K562 (cell line): ENCODE measurements at regions not wholly inside any gene's neighbourhood (a gene's known extent, or its start where the extent isn't known, plus 50 kb on each side); places are given as distances from the start of the nearest gene placed in this dataset.

Experiments used
- ATAC-seq: fragments of 200-7000 bp; cut with Tn5 transposase; 3 replicates; pipeline ENCODE4 v1.9.1; 2020; ENCODE audit warnings: moderate library complexity
- BruUV-seq: library from RNA; stranded (reverse); fragments of 400-500 nt; replicated peaks from 2 replicates; lab custom pipeline; 2021; lab: Mats Ljungman, UMichigan
- CTCF ChIA-PET: fragments of 300-600 bp; formaldehyde crosslinking; extraction: SDS; loops from one replicate; lab custom pipeline; 2021; ENCODE audit warnings: low intra/inter-chr PET ratio; lab: Yijun Ruan, JAX
- POLR2A ChIA-PET: fragments of 300-600, 350-650 bp; sonication (Branson Sonifier 250); formaldehyde crosslinking; extraction: SDS; loops from one replicate; lab custom pipeline; 2021; ENCODE audit warnings: antibody characterized with exemption, inconsistent platforms; lab: Yijun Ruan, JAX
- DNase-seq, 4 experiments: peaks; one replicate each; pipeline versions ENCODE4 v3.0.0 to v3.0.0-alpha.2; 2011 to 2018; ENCODE audit warnings: low spot score in 3 of 4, mixed read lengths in 3 of 4; ENCODE audit errors: extremely low read depth in 1 of 4
- FAIRE-seq: peaks from 2 replicates; lab custom pipeline; 2011; peaks lifted over from hg19 to GRCh38; lab: Jason Lieb, UNC
- H2AFZ ChIP-seq: 2 replicates; pipeline ENCODE4 v1.6.0; 2011; ENCODE audit warnings: low read depth, low read length, control low read depth, inconsistent platforms
- H3K27ac ChIP-seq: fragments of 200-600 bp; 3 replicates; pipeline ENCODE4 v1.8.0; 2011; ENCODE audit warnings: low read depth, mild to moderate bottlenecking, control low read depth, inconsistent platforms, low read length, moderate library complexity, mixed read lengths; ENCODE audit errors: extremely low read depth
- H3K27me3 ChIP-seq, 2 experiments: fragments of 300-600 bp in 1 of 2; 2 replicates in 1 of 2; 3 replicates in 1 of 2; pipeline versions ENCODE4 v1.6.0 to v1.8.0; 2011; ENCODE audit warnings: inconsistent platforms in 2 of 2, low read length in 2 of 2, mild to moderate bottlenecking in 1 of 2, mixed read lengths in 1 of 2, moderate library complexity in 1 of 2; ENCODE audit not compliant: control insufficient read depth in 2 of 2, insufficient read depth in 2 of 2
- H3K36me3 ChIP-seq: fragments of 300-600 bp; 3 replicates; pipeline ENCODE4 v1.8.0; 2011; ENCODE audit warnings: mild to moderate bottlenecking, low read length, inconsistent platforms; ENCODE audit not compliant: control insufficient read depth, insufficient read depth
- H3K4me1 ChIP-seq, 2 experiments: fragments of 200-600 bp in 1 of 2; replicated peaks in 1 of 2; 2 replicates in 1 of 2; 3 replicates in 1 of 2; pipeline versions ENCODE4 v1.5.1 to v1.8.0; 2011; ENCODE audit warnings: inconsistent platforms in 2 of 2, low read length in 2 of 2, mild to moderate bottlenecking in 1 of 2, mixed read lengths in 1 of 2, moderate library complexity in 1 of 2; ENCODE audit not compliant: control insufficient read depth in 2 of 2, insufficient read depth in 2 of 2
- H3K4me2 ChIP-seq: 2 replicates; pipeline ENCODE4 v1.6.1; 2011; ENCODE audit warnings: low read length, control low read depth, inconsistent platforms, mixed read lengths; ENCODE audit not compliant: insufficient read depth
- H3K4me3 ChIP-seq: fragments of 200-600 bp; sonication (generic), shearing (Covaris generic); 2 replicates; pipeline ENCODE4 v1.5.1; 2016; ENCODE audit warnings: control low read depth, inconsistent platforms
- H3K79me2 ChIP-seq: fragments of 200-600 bp; 3 replicates; pipeline ENCODE4 v1.8.0; 2011; ENCODE audit warnings: low read length, inconsistent platforms; ENCODE audit not compliant: control insufficient read depth, insufficient read depth
- H3K9ac ChIP-seq, 2 experiments: 2 replicates each; pipeline versions ENCODE4 v1.6.0 to v1.6.1; 2011; ENCODE audit warnings: low read depth in 2 of 2, low read length in 2 of 2, control low read depth in 1 of 2, inconsistent platforms in 1 of 2, mild to moderate bottlenecking in 1 of 2, mixed read lengths in 1 of 2; ENCODE audit not compliant: insufficient read depth in 1 of 2
- H3K9me1 ChIP-seq: one replicate; pipeline ENCODE4 v1.6.0; 2011; ENCODE audit warnings: inconsistent platforms, mild to moderate bottlenecking, low read length, moderate library complexity; ENCODE audit not compliant: control insufficient read depth, insufficient read depth
- H3K9me3 ChIP-seq: replicated peaks from 2 replicates; pipeline ENCODE4 v1.5.1; 2011; ENCODE audit warnings: low read depth, low read length, inconsistent platforms; ENCODE audit not compliant: control insufficient read depth, insufficient read depth
- H4K20me1 ChIP-seq: replicated peaks from 2 replicates; pipeline ENCODE4 v1.6.1; 2011; ENCODE audit warnings: low read length, inconsistent platforms, mixed read lengths; ENCODE audit not compliant: control insufficient read depth, insufficient read depth
- BACH1 ChIP-seq: fragments of 200-800 bp; sonication (Bioruptor generic); IDR thresholded peaks from 2 replicates; pipeline ENCODE4 v1.6.1; 2016; ENCODE audit warnings: missing genetic modification characterization, missing compliant biosample characterization
- HDAC2 ChIP-seq: fragments of 450-650 bp; IDR thresholded peaks from 2 replicates; pipeline ENCODE4 v1.6.1; 2016; ENCODE audit warnings: mild to moderate bottlenecking
- LARP7 ChIP-seq: fragments of 450-650 bp; IDR thresholded peaks from 2 replicates; pipeline ENCODE4 v1.6.1; 2016
- MAFK ChIP-seq: IDR thresholded peaks from 2 replicates; pipeline ENCODE4 v1.6.1; 2011; ENCODE audit warnings: low read length, improper control_type of control experiment
- MEF2A ChIP-seq: IDR thresholded peaks from 2 replicates; pipeline ENCODE4 v1.6.1; 2011; ENCODE audit warnings: low read depth, mild to moderate bottlenecking, low read length, moderate library complexity; ENCODE audit not compliant: control insufficient read depth
- NBN ChIP-seq: fragments of 450-650 bp; IDR thresholded peaks from 2 replicates; pipeline ENCODE4 v1.6.1; 2016; ENCODE audit warnings: low read depth, mild to moderate bottlenecking
- NKRF ChIP-seq: fragments of 450-650 bp; IDR thresholded peaks from 2 replicates; pipeline ENCODE4 v1.6.1; 2016; ENCODE audit warnings: borderline replicate concordance
- RBM15 ChIP-seq: fragments of 200-400 bp; formaldehyde crosslinking; IDR thresholded peaks from 2 replicates; pipeline ENCODE4 v1.6.1; 2018; ENCODE audit warnings: mild to moderate bottlenecking, low read length, moderate library complexity; ENCODE audit not compliant: insufficient read depth
- ZBED1 ChIP-seq: IDR thresholded peaks from 2 replicates; pipeline ENCODE4 v1.6.1; 2014
- ZKSCAN3 ChIP-seq: fragments of 250-450 bp; sonication (Bioruptor Pico); IDR thresholded peaks from 2 replicates; pipeline ENCODE4 v1.4.0; 2020
- ZNF239 ChIP-seq: fragments of 250-450 bp; sonication (Bioruptor Pico); IDR thresholded peaks from 2 replicates; pipeline ENCODE4 v1.4.0; 2020; ENCODE audit warnings: mild to moderate bottlenecking
- ZNF764 ChIP-seq: fragments of 250-450 bp; sonication (Bioruptor Pico); IDR thresholded peaks from 2 replicates; pipeline ENCODE4 v1.4.0; 2020; ENCODE audit warnings: low read depth, mild to moderate bottlenecking, moderate library complexity
- WGBS: fragments of 100-300 bp; shearing (Covaris generic); methylation state at CpG from one replicate; pipeline ENCODE4 v1.1.6; 2016; ENCODE audit warnings: low coverage, mixed read lengths; ENCODE audit not compliant: insufficient coverage; ENCODE audit errors: missing lambda C conversion rate; 5-methylcytosine and 5-hydroxymethylcytosine counted together
- in situ Hi-C: fragments of 300-500 bp; cut with MboI; formaldehyde crosslinking; loops from 4 replicates; pipeline ENCODE4 v1.15.0; 2018; ENCODE audit warnings: inconsistent platforms, mixed read lengths
- intact Hi-C: fragments of 100-400 bp; cut with micrococcal nuclease; formaldehyde crosslinking; loops from 2 replicates; pipeline ENCODE4 v1.14.2; 2022

GRCh38 chr21:16789636-16790035 is 723.2 kb upstream of the CXADR start (continued):
- no peak for TF ChIP-seq HDAC2
- TF ChIP-seq LARP7, result no peak
- TF ChIP-seq RBM15, result no peak
- TF ChIP-seq ZBED1, result no peak
- no peak for TF ChIP-seq MEF2A
- no peak for TF ChIP-seq BACH1 (tag)

GRCh38 chr21:16792101-16792500 is 720.7 kb upstream of the CXADR start:
- in situ Hi-C loops, result no loop called here
- H3K36me3 ChIP-seq, result no peaks in the 10 kb centered on the region
- no peaks in the 10 kb centered on the region for H4K20me1 ChIP-seq
- DNase-seq (no peak), FAIRE-seq (no peak), ATAC-seq (no peak)
- BruUV-seq, result no TSS peak
- no peaks in the 10 kb centered on the region for H3K9me1 ChIP-seq
- ChIA-PET POLR2A (no interaction called here), CTCF (interaction anchor here (0.7 kb wide), 1 partner anchor 223 kb away, joined by 3 read pairs; no protein-coding TSS in a partner anchor)
- no peaks in the 10 kb centered on the region for H3K4me1 ChIP-seq
- no peak overlapping the region for H2AFZ ChIP-seq
- no peak overlapping the region for H3K27ac ChIP-seq
- no peak overlapping the region for H3K4me2 ChIP-seq
- H3K27me3 ChIP-seq, result no peaks in the 10 kb centered on the region
- no peak overlapping the region for H3K9ac ChIP-seq
- 3% methylated on average over 5 of the region's 5 CpGs for WGBS
- H3K79me2 ChIP-seq, result no peaks in the 10 kb centered on the region
- intact Hi-C loops, result no loop called here
- H3K4me3 ChIP-seq, result no peak overlapping the region
- no peaks in the 10 kb centered on the region for H3K9me3 ChIP-seq
- TF ChIP-seq ZNF239 (CRISPR knock-in tag), result no peak
- TF ChIP-seq NBN, result no peak
- no peak for TF ChIP-seq ZNF764
- no peak for TF ChIP-seq MAFK
- TF ChIP-seq NKRF, result no peak
- TF ChIP-seq ZKSCAN3, result no peak
